ENCODE measurements at regions not wholly inside any gene's neighbourhood (a gene's known extent, or its start where the extent isn't known, plus 50 kb on each side); places are given as distances from the start of the nearest gene placed in this dataset.
"Not testable (repeated sequence)": the region's sequence is repeated elsewhere in the genome, so short reads cannot be mapped to it uniquely, and the experiment has no call there.

DNA sequence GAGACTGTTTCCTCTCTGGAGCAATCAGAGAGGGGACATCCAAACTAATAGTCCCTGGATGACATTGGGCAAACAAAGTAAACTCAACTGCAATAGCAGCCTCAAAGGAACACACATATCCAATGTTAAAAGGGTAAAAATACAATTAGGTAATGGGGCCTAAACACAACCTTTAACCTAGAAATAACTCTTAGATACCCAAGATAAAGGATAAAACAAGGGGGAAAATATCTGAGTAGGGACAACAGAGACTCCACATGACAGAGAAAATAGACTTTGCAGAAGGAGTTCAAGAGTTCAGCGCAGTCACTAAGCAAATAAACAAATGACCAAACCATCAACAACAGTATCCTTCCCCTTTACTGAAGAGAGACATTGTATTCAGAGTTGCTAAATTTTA lies 149.3 kb downstream of the FBXO4 start:
- no peak for DNase-seq (ENCODE audit: low read depth in 2 of 2)

DNA sequence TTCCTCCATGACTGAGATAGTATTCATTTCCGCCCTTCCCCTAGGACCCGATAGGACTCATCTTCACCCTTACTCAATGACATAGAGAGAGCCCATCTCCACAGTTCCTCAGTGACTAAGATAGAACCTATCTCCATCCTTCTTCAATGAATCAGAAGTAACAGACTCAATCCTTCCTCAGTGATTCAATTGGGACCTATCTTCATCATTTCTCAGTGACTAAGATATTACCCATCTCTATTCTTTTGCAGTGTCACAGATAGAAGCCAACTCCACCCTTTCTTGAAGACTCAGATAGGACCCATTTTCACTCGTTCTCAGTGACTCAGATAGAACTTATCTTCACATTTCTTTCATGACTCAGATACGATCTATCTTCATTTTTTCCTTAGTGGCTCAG lies 164.6 kb downstream of the FBXO4 start:
- DNase-seq (ENCODE audit: low read depth in 2 of 2), result no peak

DNA sequence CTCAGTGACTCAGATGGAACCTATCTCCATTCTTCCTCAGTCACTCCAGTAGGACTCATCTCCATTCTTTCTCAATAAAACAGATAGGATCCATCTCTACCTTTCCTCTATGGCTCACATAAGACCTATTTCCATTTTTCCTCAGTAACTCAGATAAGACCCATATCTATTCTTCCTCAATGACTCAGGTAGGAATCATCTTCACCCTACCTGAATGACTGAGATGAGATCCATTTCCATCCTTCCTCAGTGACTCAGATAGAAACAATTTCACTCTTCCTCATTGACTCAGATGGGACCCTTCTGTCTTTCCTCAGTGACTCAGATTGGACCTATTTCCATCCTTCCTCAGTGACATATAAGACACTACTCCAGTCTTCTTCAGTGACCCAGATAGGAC lies 165.1 kb downstream of the FBXO4 start:
- no peak for DNase-seq (ENCODE audit: low read depth in 2 of 2)

DNA sequence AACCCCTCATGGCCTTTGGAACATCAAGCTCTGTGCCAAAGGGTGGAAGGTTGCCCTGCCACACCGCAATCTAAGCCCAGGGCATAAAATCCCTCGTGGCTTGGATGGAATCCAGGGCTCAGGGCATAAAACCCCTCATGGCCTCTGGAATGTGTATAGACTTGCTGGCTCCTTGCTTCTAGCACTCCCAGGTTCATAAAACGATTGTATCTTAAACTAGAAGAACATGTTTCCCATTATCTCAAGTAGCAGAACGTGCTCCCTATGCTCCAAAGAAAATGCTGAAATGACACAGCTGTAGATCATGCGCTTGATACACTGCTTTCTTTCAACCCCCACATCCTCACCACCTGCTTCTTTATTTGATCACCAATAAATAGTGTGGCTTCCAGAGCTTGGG lies 174.8 kb downstream of the FBXO4 start:
- not testable (repeated sequence) for DNase-seq (ENCODE audit: low read depth in 2 of 2)

DNA sequence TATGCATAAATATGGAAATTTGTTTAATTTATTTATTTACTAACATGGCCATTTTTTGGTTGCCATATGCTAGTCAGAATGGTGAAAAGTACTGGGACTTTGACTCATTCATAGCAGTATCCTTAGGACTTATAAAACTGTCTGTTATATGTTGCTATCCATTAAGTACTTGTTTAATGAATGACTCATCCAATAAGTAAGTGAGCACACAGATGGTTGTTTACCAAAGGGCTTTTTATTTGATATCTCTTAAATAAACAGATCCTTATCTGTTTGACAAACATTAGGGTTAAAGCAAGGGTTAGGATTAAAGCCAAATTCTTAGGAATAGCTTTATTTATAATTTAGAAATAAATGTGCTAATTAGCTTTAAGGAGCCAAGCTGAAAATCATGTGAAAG lies 183.4 kb downstream of the FBXO4 start:
- DNase-seq (ENCODE audit: low read depth in 2 of 2), result no peak

DNA sequence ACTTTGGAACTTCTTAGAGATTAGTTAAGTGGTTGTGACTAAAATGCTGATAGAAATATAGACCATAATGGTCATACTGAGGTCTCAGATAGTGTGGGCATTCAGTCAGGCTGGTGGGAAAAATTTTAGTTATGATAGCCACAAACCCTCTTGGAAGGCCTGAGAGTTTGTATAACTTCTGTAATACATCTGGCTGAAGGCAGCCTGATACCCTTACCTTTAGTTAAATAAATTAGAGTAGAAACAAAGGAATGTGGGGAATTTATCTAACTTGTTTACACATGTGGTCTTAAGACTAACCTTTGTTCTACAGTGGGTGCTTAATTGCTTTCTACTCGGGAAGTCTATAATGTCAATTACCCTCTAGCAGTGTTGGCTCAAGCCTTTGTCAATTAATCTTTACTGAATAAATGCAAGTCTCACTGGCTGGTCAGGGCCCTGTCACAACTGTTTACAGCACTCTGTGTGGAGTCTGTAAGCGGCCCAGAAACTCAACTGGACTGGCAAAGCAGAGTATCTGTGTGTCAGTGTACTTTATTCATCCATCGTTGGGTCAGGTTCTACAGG lies 184.0 kb downstream of the FBXO4 start:
- no peak for DNase-seq (ENCODE audit: low read depth in 2 of 2)

DNA sequence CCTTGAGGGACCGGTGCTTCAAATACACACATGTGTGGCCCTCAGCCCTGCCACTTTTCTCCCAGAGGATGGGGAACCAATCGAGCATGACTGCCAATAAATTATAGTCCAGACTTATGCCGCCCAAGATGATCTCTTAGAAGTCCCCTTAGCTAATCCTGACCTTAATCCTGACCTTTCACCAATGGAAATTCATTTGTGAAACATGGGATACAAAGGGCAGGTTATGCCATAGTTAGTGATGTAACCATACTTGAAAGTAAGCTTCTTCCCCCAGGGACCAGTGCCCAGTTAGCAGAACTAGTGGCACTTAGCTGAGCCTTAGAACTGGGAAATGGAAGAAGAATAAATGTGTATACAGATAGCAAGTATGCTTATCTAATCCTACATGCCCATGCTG lies 190.6 kb downstream of the FBXO4 start:
- not testable (repeated sequence) for DNase-seq (ENCODE audit: low read depth in 2 of 2)

DNA sequence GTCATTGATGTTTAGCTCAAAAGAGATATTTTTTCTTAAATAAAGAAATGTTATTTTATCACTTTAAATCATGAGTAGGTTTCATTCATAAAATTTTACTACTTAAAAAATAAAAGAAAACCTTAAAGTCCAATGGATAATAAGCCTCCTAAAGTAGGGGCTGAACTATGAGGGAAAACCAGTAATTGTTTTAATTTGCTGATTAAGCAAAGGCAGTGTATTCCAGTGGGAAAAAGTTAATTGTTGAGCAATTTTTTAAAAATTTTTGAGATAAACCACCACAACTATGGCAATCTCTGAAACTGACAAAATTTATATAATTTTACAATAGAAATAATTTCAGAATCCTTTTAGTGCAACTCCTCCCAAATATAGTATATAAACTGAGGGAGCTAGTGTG lies 195.0 kb downstream of the FBXO4 start:
- no peak for DNase-seq (ENCODE audit: low read depth in 2 of 2)

DNA sequence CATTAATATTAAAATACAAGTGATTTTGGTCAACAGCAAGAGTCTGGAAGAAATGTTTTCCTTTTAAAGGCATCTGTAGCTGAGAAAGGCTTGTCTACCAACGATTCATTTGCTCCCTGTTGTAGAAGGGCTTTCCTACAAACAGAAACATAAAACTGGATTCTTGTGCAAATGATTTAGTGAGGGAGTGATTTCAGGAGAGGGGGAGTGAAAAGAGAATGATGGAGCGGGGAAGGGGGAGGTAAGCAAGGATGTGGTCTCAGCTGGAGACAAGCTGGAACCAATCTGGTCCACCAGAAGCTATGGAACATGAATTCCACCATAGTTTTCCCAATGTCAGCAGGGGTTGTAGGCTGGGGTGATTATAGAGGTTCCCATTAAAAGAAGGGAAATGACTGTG lies 196.3 kb downstream of the FBXO4 start:
- no peak for DNase-seq (ENCODE audit: low read depth in 2 of 2)

DNA sequence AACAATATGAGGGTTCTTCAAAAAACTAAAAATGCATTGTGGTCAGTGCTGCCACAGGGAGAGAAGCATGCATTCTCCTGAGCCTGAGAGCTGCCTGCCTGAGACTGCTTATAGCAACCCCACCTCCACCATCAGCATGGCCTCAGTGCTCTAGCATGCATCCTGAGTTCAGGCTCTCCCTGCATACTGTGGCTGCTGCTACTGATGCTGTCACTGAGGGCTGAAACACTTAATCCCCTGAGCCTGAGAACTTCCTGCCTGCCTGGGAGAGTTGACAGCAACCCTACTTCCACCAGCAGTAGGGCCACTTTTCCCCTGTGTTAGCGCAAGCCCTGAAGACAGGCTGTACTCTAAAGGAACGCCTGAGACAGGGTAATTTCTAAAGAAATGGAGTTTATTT lies 206.0 kb downstream of the FBXO4 start:
- no peak for DNase-seq (ENCODE audit: low read depth in 2 of 2)

DNA sequence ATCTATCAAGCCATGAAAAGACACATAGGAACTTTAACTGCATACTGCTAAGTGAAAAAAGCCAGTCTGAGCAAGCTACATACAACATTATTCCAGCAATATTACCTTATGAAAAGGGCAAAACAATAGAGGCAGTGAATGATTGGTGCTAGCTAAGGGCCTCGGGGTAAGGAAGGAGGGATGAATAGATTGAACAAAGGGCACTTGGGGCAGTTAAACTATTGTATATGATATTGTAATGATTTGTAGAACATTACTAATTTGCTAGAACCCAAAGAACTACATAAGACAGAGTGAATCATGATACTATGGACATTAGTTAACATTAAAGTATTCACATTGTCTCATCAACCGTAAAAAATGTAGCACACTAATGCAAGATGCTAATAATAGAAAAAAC lies 218.3 kb downstream of the FBXO4 start:
- DNase-seq (ENCODE audit: low read depth in 2 of 2), result no peak

DNA sequence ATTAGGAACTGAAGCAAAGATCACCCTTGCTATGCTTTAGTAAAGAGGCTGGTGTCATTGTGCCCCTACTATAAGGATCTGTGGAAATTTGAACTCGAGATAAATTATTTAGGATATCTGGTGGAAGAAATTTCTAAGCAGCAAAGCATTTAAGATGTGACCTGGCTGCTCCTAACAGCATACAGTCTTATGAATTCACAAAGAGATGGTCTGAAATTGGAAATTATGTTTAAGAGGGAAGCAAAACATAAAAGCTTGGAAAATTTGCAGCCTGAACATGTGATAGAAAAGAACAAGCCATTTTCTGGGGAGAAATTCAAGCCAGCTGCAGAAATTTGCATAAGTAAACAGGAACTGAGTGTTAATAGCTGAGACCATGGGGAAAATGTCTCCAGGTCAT lies 223.7 kb downstream of the FBXO4 start:
- no peak for DNase-seq (ENCODE audit: low read depth in 2 of 2)

DNA sequence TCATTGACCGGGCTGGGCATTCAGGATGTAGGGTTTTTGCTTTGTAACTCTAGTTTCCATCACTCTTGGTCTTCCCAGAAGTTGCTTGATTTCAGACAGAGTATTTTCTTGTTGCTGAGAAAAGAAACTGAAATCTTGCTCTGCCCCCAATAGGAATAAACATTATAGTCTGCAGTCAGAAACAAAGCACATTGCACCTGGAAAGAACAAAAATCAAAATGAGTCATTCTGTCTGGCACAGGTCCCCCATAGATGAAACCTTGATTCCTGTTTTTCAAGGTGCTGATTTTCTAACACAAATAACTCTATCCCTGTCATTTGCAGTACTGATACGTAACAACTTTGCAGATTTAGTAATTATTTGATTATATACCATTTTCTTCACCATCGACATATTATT lies 232.1 kb downstream of the FBXO4 start:
- no peak for DNase-seq (ENCODE audit: low read depth in 2 of 2)

DNA sequence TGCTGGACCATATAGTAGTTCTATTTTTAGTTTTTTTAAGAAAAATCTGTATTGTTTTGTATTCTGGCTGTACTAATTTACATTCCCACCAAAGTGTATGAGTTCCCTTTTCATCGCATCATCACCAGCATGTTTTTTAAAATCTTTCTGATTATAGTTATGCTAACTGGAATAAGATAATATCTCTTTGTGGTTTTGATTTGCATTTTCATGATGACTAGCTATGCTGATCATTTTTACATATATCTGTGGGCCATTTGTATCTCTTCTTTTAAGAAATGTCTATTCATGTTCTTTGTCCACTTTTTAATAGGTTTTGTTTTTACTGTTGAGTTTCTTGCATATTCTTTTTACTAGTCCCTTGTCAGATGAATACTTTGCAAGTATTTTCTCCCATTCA lies 238.0 kb downstream of the FBXO4 start:
- no peak for DNase-seq (ENCODE audit: low read depth in 2 of 2)

DNA sequence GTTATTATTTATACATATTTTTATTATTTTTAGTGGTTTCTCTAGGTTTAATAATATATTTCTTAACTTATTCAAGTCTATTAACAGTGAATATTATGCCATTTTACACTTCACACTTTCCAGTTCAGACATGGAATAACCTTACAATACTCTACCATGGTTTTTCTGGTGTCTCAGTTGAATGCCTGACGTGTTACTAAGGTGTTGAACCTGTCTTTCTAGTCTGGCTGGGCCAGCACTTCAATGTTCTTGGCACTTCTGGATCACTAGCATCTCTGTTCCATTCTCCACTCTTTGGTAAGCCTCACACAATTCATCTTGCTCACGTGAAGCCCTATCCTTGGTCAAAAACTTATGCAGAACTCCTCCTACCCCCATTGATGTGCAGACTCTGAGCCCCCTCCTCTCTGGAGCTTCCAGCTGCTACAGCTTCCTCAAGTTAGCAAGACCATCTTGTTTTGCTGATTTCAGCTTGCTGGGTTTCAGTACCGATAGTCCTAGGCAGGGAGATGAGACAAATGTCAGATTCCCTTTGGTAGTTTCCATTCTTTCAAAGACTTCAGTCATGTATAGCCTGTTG lies 243.1 kb downstream of the FBXO4 start:
- DNase-seq (ENCODE audit: low read depth in 2 of 2), result no peak

DNA sequence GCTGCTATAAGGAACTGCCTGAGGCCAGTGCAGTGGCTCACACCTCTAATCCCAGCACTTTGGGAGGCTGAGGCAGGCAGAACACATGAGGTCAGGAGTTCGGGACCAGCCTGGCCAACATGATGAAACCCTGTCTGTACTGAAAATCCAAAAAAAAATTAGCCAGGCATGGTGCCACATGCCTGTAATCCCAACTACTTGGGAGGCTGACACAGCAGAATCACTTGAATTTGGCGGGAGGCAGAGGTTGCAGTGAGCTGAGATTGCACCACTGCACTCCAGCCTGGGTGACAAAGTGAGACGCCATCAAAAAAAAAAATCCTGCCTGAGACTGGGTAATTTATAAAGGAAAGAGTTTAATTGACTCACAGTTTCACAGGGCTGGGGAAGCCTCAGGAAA lies 247.1 kb upstream of the GHR start:
- not testable (repeated sequence) for DNase-seq (ENCODE audit: low read depth in 2 of 2)

DNA sequence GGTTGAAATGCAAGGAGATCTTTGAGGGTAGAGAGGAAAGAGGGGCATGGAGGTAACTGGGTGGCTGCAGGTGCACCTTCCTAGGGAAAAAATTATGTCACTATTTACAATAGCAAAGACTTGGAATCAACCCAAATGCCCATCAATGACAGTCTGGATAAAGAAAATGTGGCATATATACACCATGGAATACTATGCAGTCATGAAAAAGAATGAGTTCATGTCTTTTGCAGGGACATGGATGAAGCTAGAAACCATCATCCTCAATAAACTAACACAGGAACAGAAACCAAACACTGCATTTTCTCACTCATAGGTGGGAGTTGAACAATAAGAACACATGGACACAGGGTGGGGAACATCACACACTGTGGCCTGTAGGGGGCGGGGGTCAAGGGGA lies 243.4 kb upstream of the GHR start:
- DNase-seq (ENCODE audit: low read depth in 2 of 2), result not testable (repeated sequence)

DNA sequence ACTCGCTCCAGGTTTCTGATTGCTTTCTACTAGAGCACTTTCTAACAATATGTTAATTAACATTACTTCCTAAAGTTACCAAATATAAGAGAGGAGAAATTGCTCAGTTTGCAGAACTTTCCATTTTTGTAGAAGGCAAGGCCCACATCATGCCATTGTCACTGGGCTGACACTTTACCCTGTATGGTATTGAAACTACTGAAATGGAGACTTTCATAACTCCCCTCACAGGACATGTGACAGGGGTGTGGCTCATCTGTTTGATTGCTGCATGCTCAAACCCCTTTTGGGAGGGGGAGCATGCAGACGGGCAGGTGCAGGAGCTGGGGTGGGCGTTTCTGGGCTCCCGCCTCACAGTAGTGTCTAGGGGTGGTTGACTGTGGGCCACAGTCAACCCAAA lies 206.3 kb upstream of the GHR start:
- DNase-seq (ENCODE audit: low read depth in 2 of 2), result no peak

DNA sequence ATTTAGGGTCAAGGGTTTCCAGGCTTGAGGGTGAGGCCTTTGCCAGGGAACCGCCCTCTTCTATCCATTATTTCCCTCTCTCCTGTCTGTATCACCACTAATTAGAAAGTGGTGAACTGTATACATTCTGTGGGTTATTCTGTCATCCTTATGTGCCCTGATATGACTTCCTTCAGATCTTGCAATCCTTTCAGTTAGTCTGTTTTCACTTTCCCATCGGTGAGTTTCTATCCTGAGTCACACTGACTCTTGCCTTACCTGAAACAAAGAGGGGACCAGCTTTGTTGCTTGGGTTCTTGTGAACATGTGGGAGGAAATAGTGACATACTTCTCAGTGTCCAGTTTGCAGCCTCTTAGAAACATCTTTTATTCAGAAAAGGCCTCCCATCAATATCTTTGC lies 205.4 kb upstream of the GHR start:
- DNase-seq (ENCODE audit: low read depth in 2 of 2), result no peak

DNA sequence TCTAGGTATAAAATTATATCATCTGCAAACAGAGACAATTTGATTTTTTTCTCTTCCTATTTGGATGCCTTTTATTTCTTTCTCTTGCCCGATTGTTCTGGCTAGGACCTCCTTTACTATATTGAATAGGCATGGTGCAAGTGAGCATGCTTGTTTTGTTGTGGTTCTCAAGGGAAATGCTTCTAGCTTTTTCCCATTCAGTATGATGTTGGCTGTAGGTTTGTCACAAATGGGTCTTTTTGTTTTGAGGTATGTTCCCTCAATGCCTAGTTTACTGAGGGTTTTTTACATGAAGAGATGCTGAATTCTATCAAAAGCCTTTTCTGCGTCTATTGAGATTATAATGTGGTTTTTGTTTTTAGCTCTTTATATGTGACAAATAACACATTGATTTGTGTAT lies 198.2 kb upstream of the GHR start:
- DNase-seq (ENCODE audit: low read depth in 2 of 2), result no peak

DNA sequence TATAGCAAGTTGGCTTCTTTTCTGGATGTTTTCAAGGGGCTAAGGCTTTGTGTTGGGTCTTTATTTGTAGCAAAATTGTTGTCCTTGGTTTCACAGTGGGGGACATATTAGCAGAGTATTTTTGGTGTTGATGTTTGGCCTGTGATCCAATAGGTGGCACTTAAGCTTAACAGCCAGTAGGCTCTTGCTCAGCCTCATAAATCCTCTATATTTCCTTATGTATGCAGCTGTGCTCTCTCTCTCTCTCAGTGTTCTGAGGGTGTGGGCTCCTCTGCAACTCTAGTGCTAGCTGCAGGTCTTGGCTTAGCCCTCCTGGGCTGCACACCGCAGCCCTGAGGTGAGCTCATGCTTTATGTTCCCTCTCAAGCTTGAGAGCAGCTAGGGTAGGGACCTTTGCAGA lies 195.0 kb upstream of the GHR start:
- no peak for DNase-seq (ENCODE audit: low read depth in 2 of 2)

DNA sequence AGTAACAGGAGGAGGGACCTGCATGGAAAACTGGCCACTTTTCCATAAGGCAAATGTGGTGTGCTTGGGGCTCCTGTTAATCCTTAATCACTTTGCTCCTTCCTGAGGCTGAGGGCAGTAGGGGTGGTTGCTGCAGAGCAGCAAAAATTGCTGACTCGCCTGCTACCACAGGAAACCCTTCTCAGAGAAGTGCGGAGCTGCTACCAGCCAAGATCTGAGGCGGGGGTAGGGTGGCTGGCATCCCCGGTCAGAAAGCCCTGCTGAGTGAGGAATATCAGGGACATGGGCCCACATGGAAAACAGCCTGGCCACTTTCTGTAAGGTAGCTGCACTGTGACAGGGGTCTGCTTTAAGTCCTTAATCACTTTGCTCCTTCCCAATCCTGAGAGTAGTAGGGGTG lies 192.4 kb upstream of the GHR start:
- DNase-seq (ENCODE audit: low read depth in 2 of 2), result no peak

DNA sequence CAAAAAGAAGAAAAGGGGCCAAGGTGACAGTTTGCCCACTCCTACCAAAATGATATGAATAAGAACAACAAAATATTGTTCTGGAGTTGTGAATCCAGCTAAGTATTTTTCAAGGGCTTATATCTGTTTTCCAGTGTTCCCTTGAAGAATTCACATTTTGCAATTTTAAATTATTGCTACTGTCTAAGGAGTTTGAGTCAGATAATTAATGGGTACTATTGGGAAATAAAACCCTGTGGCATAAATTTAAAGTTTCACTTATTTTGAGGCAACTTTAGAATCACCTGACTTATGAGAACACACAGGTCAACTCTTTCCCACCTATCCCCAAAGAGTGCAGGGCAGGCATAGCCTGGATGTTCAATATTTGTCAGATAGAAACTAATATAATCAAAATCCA lies 188.0 kb upstream of the GHR start:
- DNase-seq (ENCODE audit: low read depth in 2 of 2), result no peak

DNA sequence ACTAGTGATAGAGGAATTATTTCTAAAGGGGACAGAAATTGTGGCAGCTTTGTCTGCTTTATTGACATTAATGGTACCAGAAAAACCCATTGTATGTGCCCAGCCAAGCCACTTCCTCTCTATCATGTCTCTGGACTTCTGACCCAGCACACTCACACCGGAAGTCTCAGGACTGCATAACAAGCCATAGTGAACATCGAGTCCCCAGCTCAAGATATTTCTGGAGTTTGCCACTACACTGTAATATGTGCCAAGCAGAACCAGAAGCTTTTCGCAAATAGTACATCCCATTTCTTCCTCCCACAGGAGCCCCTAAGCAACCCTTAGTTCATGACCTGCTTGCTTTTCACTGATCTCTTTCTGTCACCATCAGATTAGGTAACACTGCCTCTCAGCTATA lies 187.4 kb upstream of the GHR start:
- DNase-seq (ENCODE audit: low read depth in 2 of 2), result no peak

Measured in stimulated activated CD4-positive, alpha-beta T cell treated with anti-CD3 and anti-CD28 coated beads, Interleukin-12 subunit alpha, Interleukin-12 subunit beta, amount 100 ng/mL, for 24 hours (primary cell).